HepG2 (cell line): ENCODE measurements at regions not wholly inside any gene's neighbourhood (a gene's known extent, or its start where the extent isn't known, plus 50 kb on each side); places are given as distances from the start of the nearest gene placed in this dataset.
"Not testable (repeated sequence)": the region's sequence is repeated elsewhere in the genome, so short reads cannot be mapped to it uniquely, and the experiment has no call there.

Source experiments
- CEBPB ChIP-seq: IDR thresholded peaks from 2 replicates; pipeline ENCODE4 v1.6.1; 2011; ENCODE audit warnings: low read depth, low read length, improper control_type of control experiment, borderline replicate concordance
- HNF1A ChIP-seq, 2 experiments: sonication (generic) in 1 of 2; formaldehyde crosslinking in 1 of 2; IDR thresholded peaks; 2 replicates each; pipeline versions ENCODE4 v1.4.0 to v1.6.1; 2016 to 2020; ENCODE audit warnings: borderline replicate concordance in 1 of 2, low read depth in 1 of 2, mild to moderate bottlenecking in 1 of 2, missing genetic modification reagents in 1 of 2
- KDM5A ChIP-seq: fragments of 200-600 bp; sonication (generic); IDR thresholded peaks from 2 replicates; pipeline ENCODE4 v1.7.0; 2018; ENCODE audit warnings: antibody characterized with exemption, mild to moderate bottlenecking, low read length, borderline replicate concordance
- SIN3A ChIP-seq: IDR thresholded peaks from 2 replicates; pipeline ENCODE4 v1.6.1; 2011; ENCODE audit warnings: low read depth, mild to moderate bottlenecking, control low read depth, low read length, borderline replicate concordance
- SKI ChIP-seq: fragments of 450-650 bp; IDR thresholded peaks from one replicate; pipeline ENCODE4 v1.6.1; 2018; ENCODE audit warnings: mild to moderate bottlenecking; ENCODE audit not compliant: partially characterized antibody
- SRSF1 ChIP-seq: fragments of 200-400 bp; formaldehyde crosslinking; optimal IDR thresholded peaks from 2 replicates; pipeline ENCODE3; 2017; ENCODE audit warnings: mild to moderate bottlenecking, low read depth, low read length, moderate library complexity
- TRIM24 ChIP-seq: sonication (generic); formaldehyde crosslinking; IDR thresholded peaks from 2 replicates; pipeline ENCODE4 v1.8.0; 2022; ENCODE audit warnings: mild to moderate bottlenecking, missing genetic modification reagents

DNA sequence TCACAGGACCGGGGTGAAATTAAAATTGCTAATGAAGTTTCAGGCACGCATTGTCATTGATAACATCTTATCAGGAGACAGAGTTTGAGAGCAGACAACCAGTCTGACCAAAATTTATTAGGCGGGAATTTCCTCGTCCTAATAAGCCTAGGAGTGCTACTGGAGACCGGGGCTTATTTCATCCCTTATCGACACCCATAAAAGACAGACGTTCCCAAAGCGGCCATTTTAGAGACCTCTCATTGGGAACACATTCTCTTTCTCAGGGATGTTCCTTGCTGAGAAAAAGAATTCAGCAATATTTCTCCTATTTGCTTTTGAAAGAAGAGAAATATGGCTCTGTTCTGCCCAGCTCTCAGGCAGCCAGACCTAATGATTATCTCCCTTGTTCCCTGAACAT, 107.7 kb upstream of the DNAH14 start:
- TF ChIP-seq KDM5A; TRIM24; CEBPB; SRSF1; SKI; HNF1A (IDR thresholded peaks at IDR 0.05; ENCODE audit: low read depth); HNF1A (CRISPR knock-in tag; IDR thresholded peaks at IDR 0.05; ENCODE audit: borderline replicate concordance); SIN3A: not testable (repeated sequence)
